Endothelial cell of umbilical vein (primary cell): ENCODE measurements at regions not wholly inside any gene's neighbourhood (a gene's known extent, or its start where the extent isn't known, plus 50 kb on each side); places are given as distances from the start of the nearest gene placed in this dataset.

Experiments
- BruUV-seq: library from RNA; stranded (reverse); fragments of 400-500 nt; replicated peaks from 2 replicates; lab custom pipeline; 2021; lab: Mats Ljungman, UMichigan
- CTCF ChIA-PET: fragments of 300-600, 350-600 bp; sonication (Branson Sonifier 250); formaldehyde crosslinking; loops from one replicate; lab custom pipeline; 2021; ENCODE audit warnings: antibody characterized with exemption, inconsistent platforms; lab: Charles Lee
- POLR2A ChIA-PET: fragments of 300-600, 350-600 bp; sonication (Branson Sonifier 250); formaldehyde crosslinking; loops from one replicate; lab custom pipeline; 2021; ENCODE audit warnings: antibody characterized with exemption, inconsistent platforms; lab: Charles Lee
- DNase-seq: peaks from one replicate; pipeline ENCODE4 v3.0.0-alpha.2; 2011; ENCODE audit warnings: low read depth, low spot score
- FAIRE-seq: peaks from 2 replicates; lab custom pipeline; 2011; peaks lifted over from hg19 to GRCh38; lab: Jason Lieb, UNC
- H2AFZ ChIP-seq: 2 replicates; pipeline ENCODE4 v1.6.0; 2012; ENCODE audit warnings: low read depth, low read length, control low read depth, inconsistent platforms
- H3K27ac ChIP-seq: 2 replicates; pipeline ENCODE4 v1.5.1; 2011; ENCODE audit warnings: low read depth, mild to moderate bottlenecking, control low read depth, low read length, moderate library complexity; ENCODE audit not compliant: insufficient read depth
- H3K27me3 ChIP-seq, 2 experiments: 2 replicates each; pipeline versions ENCODE4 v1.6.0 to v1.6.1; 2011; ENCODE audit warnings: low read length in 2 of 2, mixed read lengths in 1 of 2; ENCODE audit not compliant: control insufficient read depth in 2 of 2, insufficient read depth in 2 of 2
- H3K36me3 ChIP-seq, 2 experiments: 2 replicates in 1 of 2; 3 replicates in 1 of 2; pipeline ENCODE4 v1.5.1; 2011; ENCODE audit warnings: low read length in 2 of 2, mild to moderate bottlenecking in 1 of 2, moderate library complexity in 1 of 2; ENCODE audit not compliant: control insufficient read depth in 2 of 2, insufficient read depth in 2 of 2; ENCODE audit errors: extremely low read depth in 1 of 2
- H3K4me1 ChIP-seq: 3 replicates; pipeline ENCODE4 v1.5.1; 2011; ENCODE audit warnings: mild to moderate bottlenecking, low read length; ENCODE audit not compliant: control insufficient read depth, insufficient read depth; ENCODE audit errors: extremely low read depth
- H3K4me2 ChIP-seq: 2 replicates; pipeline ENCODE4 v1.6.1; 2011; ENCODE audit warnings: low read length, control low read depth, mixed read lengths; ENCODE audit not compliant: insufficient read depth
- H3K4me3 ChIP-seq, 3 experiments: fragments of 200-600 bp in 1 of 3; sonication (generic), shearing (Covaris generic) in 1 of 3; replicated peaks in 1 of 3; 2 replicates each; pipeline ENCODE4 v1.5.1; 2011 to 2016; ENCODE audit warnings: control low read depth in 3 of 3, low read length in 3 of 3, mild to moderate bottlenecking in 2 of 3, inconsistent platforms in 1 of 3, low read depth in 1 of 3, moderate library complexity in 1 of 3; ENCODE audit not compliant: insufficient read depth in 1 of 3
- H3K79me2 ChIP-seq: 2 replicates; pipeline ENCODE4 v1.6.0; 2012; ENCODE audit warnings: low read length, inconsistent platforms; ENCODE audit not compliant: control insufficient read depth, insufficient read depth
- H3K9ac ChIP-seq: replicated peaks from 2 replicates; pipeline ENCODE3; 2011; ENCODE audit warnings: low read length, control low read depth; ENCODE audit not compliant: insufficient read depth; ENCODE audit errors: extremely low read depth
- H3K9me1 ChIP-seq: replicated peaks from 3 replicates; pipeline ENCODE4 v1.6.0; 2011; ENCODE audit warnings: mild to moderate bottlenecking, low read length; ENCODE audit not compliant: control insufficient read depth, insufficient read depth; ENCODE audit errors: extremely low read depth
- H3K9me3 ChIP-seq: replicated peaks from 2 replicates; pipeline ENCODE4 v1.5.1; 2012; ENCODE audit warnings: low read length, inconsistent platforms; ENCODE audit not compliant: control insufficient read depth, insufficient read depth
- H4K20me1 ChIP-seq: replicated peaks from 2 replicates; pipeline ENCODE3; 2011; ENCODE audit warnings: mild to moderate bottlenecking, low read length; ENCODE audit not compliant: control insufficient read depth, insufficient read depth; ENCODE audit errors: extremely low read depth
- EZH2 ChIP-seq: IDR thresholded peaks from 2 replicates; pipeline ENCODE4 v1.6.1; 2012; ENCODE audit warnings: borderline replicate concordance, low read depth, mild to moderate bottlenecking, moderate library complexity, low read length, inconsistent platforms; ENCODE audit not compliant: severe bottlenecking
- FOS ChIP-seq: IDR thresholded peaks from 2 replicates; pipeline ENCODE4 v1.6.1; 2011; ENCODE audit warnings: mild to moderate bottlenecking, low read length, moderate library complexity, borderline replicate concordance; ENCODE audit not compliant: insufficient read depth
- MYC ChIP-seq: IDR thresholded peaks from one replicate; pipeline ENCODE4 v1.6.1; 2011; ENCODE audit warnings: mild to moderate bottlenecking, low read depth, low read length
- POLR2A ChIP-seq: IDR thresholded peaks from 2 replicates; pipeline ENCODE4 v1.6.1; 2012; ENCODE audit warnings: low read depth, mild to moderate bottlenecking, control low read depth, low read length
- POLR2AphosphoS5 ChIP-seq: IDR thresholded peaks from 2 replicates; pipeline ENCODE4 v1.6.1; 2012; ENCODE audit warnings: low read depth, mild to moderate bottlenecking, control low read depth, low read length, moderate library complexity; ENCODE audit not compliant: insufficient read depth
- dilution Hi-C: fragments of 300-500 bp; cut with MboI; formaldehyde crosslinking; loops from one replicate; pipeline ENCODE4 v1.15.0; 2019; ENCODE audit warnings: low sequenced_read_pairs; ENCODE audit not compliant: extremely low pct_ligation_motif_present
- intact Hi-C: fragments of 100-400 bp; cut with micrococcal nuclease; formaldehyde crosslinking; loops from one replicate; pipeline ENCODE4 v1.10.0; 2022

- ChIA-PET CTCF (no interaction called here), POLR2A (no interaction called here)
- intact Hi-C loops (no loop called here), dilution Hi-C loops (no loop called here)
- Histone ChIP-seq H3K9ac (no peak overlapping the region), H3K36me3 (no peaks in the 10 kb centered on the region), H3K4me3 (no peak overlapping the region), H2AFZ (no peak overlapping the region), H3K27me3 (no peaks in the 10 kb centered on the region), H3K9me1 (no peaks in the 10 kb centered on the region), H3K79me2 (no peaks in the 10 kb centered on the region), H3K4me1 (no peaks in the 10 kb centered on the region), H4K20me1 (no peaks in the 10 kb centered on the region), H3K9me3 (no peaks in the 10 kb centered on the region), H3K4me2 (no peak overlapping the region), H3K27ac (no peak overlapping the region)
- DNase-seq (no peak), FAIRE-seq (no peak)
- TF ChIP-seq FOS = no peak
- BruUV-seq = no TSS peak
These were observed 942.9 kb downstream of the ANKRD7 start for GRCh38 chr7:119167431-119167830.

DNA sequence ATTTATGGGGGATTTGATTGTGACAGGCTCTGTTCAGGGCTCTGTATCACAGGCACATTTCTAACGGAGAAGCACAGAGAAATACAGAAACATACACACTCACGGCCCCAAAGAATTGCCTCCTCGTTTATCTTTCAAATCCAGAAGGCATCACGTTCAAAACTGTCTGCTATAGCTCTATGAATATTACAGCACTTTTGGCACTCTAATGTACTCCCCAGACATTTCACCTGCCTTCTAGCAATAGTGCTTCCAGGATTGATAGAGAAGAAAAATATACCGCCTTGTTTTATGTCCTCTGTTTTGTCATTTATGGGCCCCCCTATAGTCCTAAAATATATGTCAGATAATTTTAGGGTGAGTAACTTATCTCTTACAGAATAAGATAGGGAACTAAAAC lies 947.5 kb downstream of the ANKRD7 start:
- dilution Hi-C loops = no loop called here

More for the DNA sequence above, 947.5 kb downstream of the ANKRD7 start:
- TF ChIP-seq POLR2A (no peak), MYC (no peak), POLR2AphosphoS5 (no peak), FOS (no peak), EZH2 (no peak)
- Histone ChIP-seq H3K4me3 (no peak overlapping the region), H3K4me1 (no peaks in the 10 kb centered on the region), H2AFZ (no peak overlapping the region), H3K27ac (no peak overlapping the region), H3K4me2 (no peak overlapping the region), H3K36me3 (no peaks in the 10 kb centered on the region), H3K9me1 (no peaks in the 10 kb centered on the region), H3K27me3 (no peaks in the 10 kb centered on the region), H3K79me2 (no peaks in the 10 kb centered on the region), H4K20me1 (no peaks in the 10 kb centered on the region), H3K9me3 (no peaks in the 10 kb centered on the region), H3K9ac (no peak overlapping the region)
- intact Hi-C loops = no loop called here
- POLR2A ChIA-PET = no interaction called here
- DNase-seq (no peak), FAIRE-seq (no peak)
- CTCF ChIA-PET = no interaction called here
- no TSS peak for BruUV-seq
